ENCODE measurements at regions not wholly inside any gene's neighbourhood (a gene's known extent, or its start where the extent isn't known, plus 50 kb on each side); places are given as distances from the start of the nearest gene placed in this dataset.

DNA sequence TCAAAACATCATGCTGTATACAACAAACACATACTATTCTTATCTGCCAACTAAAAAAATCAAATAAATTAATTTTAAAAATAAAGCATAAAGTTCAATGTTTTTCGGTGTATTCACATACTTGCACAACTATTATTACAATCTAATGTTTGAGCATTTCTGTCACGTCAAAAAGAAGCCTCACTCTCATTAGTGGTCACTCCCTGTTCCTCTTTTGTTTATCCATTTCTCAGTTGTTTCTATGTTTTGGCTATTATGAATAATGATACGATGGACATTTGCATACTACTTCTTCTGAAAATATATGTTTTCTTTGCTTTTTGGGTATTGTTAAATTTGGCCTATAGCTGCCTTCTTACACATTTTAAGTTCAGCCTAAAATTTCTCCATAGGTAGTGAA lies 773.0 kb upstream of the HS6ST1 start:
- H2AFZ ChIP-seq (ENCODE audit: low read length), result no peak overlapping the region
- H4K20me1 ChIP-seq (ENCODE audit: control insufficient read depth, extremely low read depth, insufficient read depth, low read length), result no peaks in the 10 kb centered on the region
- DNase-seq (ENCODE audit: low read depth in 2 of 2), result no peak
- H3K4me2 ChIP-seq (ENCODE audit: extremely low read depth, insufficient read depth, low read length), result no peak overlapping the region
- H3K27ac ChIP-seq (ENCODE audit: insufficient read depth, low read length), result no peak overlapping the region
- no peaks in the 10 kb centered on the region for H3K79me2 ChIP-seq (ENCODE audit: control insufficient read depth, insufficient read depth, low read length)
- no peak for TF ChIP-seq CTCF (conservative IDR thresholded peaks at IDR 0.05 in 1 of 2, IDR thresholded peaks at IDR 0.05 in 1 of 2; ENCODE audit: low read depth in 1 of 2, low read length in 2 of 2)
- no peak for TF ChIP-seq EZH2 (IDR thresholded peaks at IDR 0.05; ENCODE audit: low read length, missing control alignments)
- no peaks in the 10 kb centered on the region for H3K4me1 ChIP-seq (ENCODE audit: control insufficient read depth, extremely low read depth, insufficient read depth, low read length)
- no peak overlapping the region for H3K4me3 ChIP-seq (replicated peaks in 1 of 4; ENCODE audit: control extremely low read depth in 1 of 4, insufficient read depth in 1 of 4, low read depth in 3 of 4, low read length in 4 of 4)
- H3K9me3 ChIP-seq (ENCODE audit: control insufficient read depth, insufficient read depth, low read depth, low read length), result no peaks in the 10 kb centered on the region
- H3K27me3 ChIP-seq (ENCODE audit: control insufficient read depth, insufficient read depth, low read length), result no peaks in the 10 kb centered on the region
- no peak overlapping the region for H3K9ac ChIP-seq (ENCODE audit: insufficient read depth, low read length)
- no peaks in the 10 kb centered on the region for H3K36me3 ChIP-seq (ENCODE audit: control insufficient read depth, insufficient read depth, low read length)

GRCh38 chr2:129092956-129093355 lies 774.3 kb upstream of the HS6ST1 start:
- no peak overlapping the region for H3K4me3 ChIP-seq (replicated peaks in 1 of 4; ENCODE audit: control extremely low read depth in 1 of 4, insufficient read depth in 1 of 4, low read depth in 3 of 4, low read length in 4 of 4)
- no peaks in the 10 kb centered on the region for H3K36me3 ChIP-seq (ENCODE audit: control insufficient read depth, insufficient read depth, low read length)
- TF ChIP-seq EZH2 (IDR thresholded peaks at IDR 0.05; ENCODE audit: low read length, missing control alignments) (no peak), CTCF (conservative IDR thresholded peaks at IDR 0.05 in 1 of 2, IDR thresholded peaks at IDR 0.05 in 1 of 2; ENCODE audit: low read depth in 1 of 2, low read length in 2 of 2) (no peak)
- H3K4me2 ChIP-seq (ENCODE audit: extremely low read depth, insufficient read depth, low read length), result no peak overlapping the region
- no peaks in the 10 kb centered on the region for H4K20me1 ChIP-seq (ENCODE audit: control insufficient read depth, extremely low read depth, insufficient read depth, low read length)
- no peak overlapping the region for H3K27ac ChIP-seq (ENCODE audit: insufficient read depth, low read length)
- no peak overlapping the region for H2AFZ ChIP-seq (ENCODE audit: low read length)
- H3K79me2 ChIP-seq (ENCODE audit: control insufficient read depth, insufficient read depth, low read length), result no peaks in the 10 kb centered on the region
- no peaks in the 10 kb centered on the region for H3K9me3 ChIP-seq (ENCODE audit: control insufficient read depth, insufficient read depth, low read depth, low read length)
- no peak for DNase-seq (ENCODE audit: low read depth in 2 of 2)
- H3K27me3 ChIP-seq (ENCODE audit: control insufficient read depth, insufficient read depth, low read length), result no peaks in the 10 kb centered on the region
- H3K9ac ChIP-seq (ENCODE audit: insufficient read depth, low read length), result no peak overlapping the region
- H3K4me1 ChIP-seq (ENCODE audit: control insufficient read depth, extremely low read depth, insufficient read depth, low read length), result no peaks in the 10 kb centered on the region

- no peaks in the 10 kb centered on the region for H3K9me3 ChIP-seq (ENCODE audit: control insufficient read depth, insufficient read depth, low read depth, low read length)
- no peak overlapping the region for H3K9ac ChIP-seq (ENCODE audit: insufficient read depth, low read length)
- no peaks in the 10 kb centered on the region for H3K79me2 ChIP-seq (ENCODE audit: control insufficient read depth, insufficient read depth, low read length)
- no peak for TF ChIP-seq EZH2 (IDR thresholded peaks at IDR 0.05; ENCODE audit: low read length, missing control alignments)
- TF ChIP-seq CTCF (conservative IDR thresholded peaks at IDR 0.05 in 1 of 2, IDR thresholded peaks at IDR 0.05 in 1 of 2; ENCODE audit: low read depth in 1 of 2, low read length in 2 of 2), result no peak
- H3K36me3 ChIP-seq (ENCODE audit: control insufficient read depth, insufficient read depth, low read length), result no peaks in the 10 kb centered on the region
- no peaks in the 10 kb centered on the region for H4K20me1 ChIP-seq (ENCODE audit: control insufficient read depth, extremely low read depth, insufficient read depth, low read length)
- no peak overlapping the region for H2AFZ ChIP-seq (ENCODE audit: low read length)
- no peaks in the 10 kb centered on the region for H3K4me1 ChIP-seq (ENCODE audit: control insufficient read depth, extremely low read depth, insufficient read depth, low read length)
- H3K27ac ChIP-seq (ENCODE audit: insufficient read depth, low read length), result no peak overlapping the region
- DNase-seq (ENCODE audit: low read depth in 2 of 2), result no peak
- no peaks in the 10 kb centered on the region for H3K27me3 ChIP-seq (ENCODE audit: control insufficient read depth, insufficient read depth, low read length)
- H3K4me3 ChIP-seq (replicated peaks in 1 of 4; ENCODE audit: control extremely low read depth in 1 of 4, insufficient read depth in 1 of 4, low read depth in 3 of 4, low read length in 4 of 4), result no peak overlapping the region
- H3K4me2 ChIP-seq (ENCODE audit: extremely low read depth, insufficient read depth, low read length), result no peak overlapping the region
These were observed 782.5 kb upstream of the HS6ST1 start for GRCh38 chr2:129101186-129101585.
